Urinary bladder (tissue), 3 donors: ENCODE measurements at regions not wholly inside any gene's neighbourhood (a gene's known extent, or its start where the extent isn't known, plus 50 kb on each side); places are given as distances from the start of the nearest gene placed in this dataset.
"Not testable (repeated sequence)": the region's sequence is repeated elsewhere in the genome, so short reads cannot be mapped to it uniquely, and the experiment has no call there.

ENCODE experiments used
- DNase-seq: peaks from one replicate; pipeline ENCODE4 v3.0.0-alpha.2; 2015; ENCODE audit errors: extremely low spot score
- H3K27ac ChIP-seq: one replicate; pipeline ENCODE4 v1.5.1; 2013; ENCODE audit warnings: low read depth, mild to moderate bottlenecking, moderate library complexity
- H3K36me3 ChIP-seq: one replicate; pipeline ENCODE4 v1.6.1; 2013; ENCODE audit warnings: mild to moderate bottlenecking, moderate library complexity; ENCODE audit not compliant: insufficient read depth
- H3K4me1 ChIP-seq: one replicate; pipeline ENCODE4 v1.6.1; 2013; ENCODE audit warnings: mild to moderate bottlenecking, moderate library complexity; ENCODE audit not compliant: insufficient read depth
- H3K4me3 ChIP-seq: one replicate; pipeline ENCODE4 v1.5.1; 2013; ENCODE audit warnings: low read depth, low read length
- WGBS: extraction: QIAGEN DNeasy Blood & Tissue Kit; methylation state at CpG from one replicate; pipeline ENCODE4 v1.1.7; 2013; 5-methylcytosine and 5-hydroxymethylcytosine counted together
- donor health status: healthy with polysubstance abuse.
- donor health status: healthy.

GRCh38 chr6:166852451-166852975, 103.8 kb downstream of the RNASET2 start:
- 62% methylated on average over 18 of the region's 18 CpGs for WGBS
- no peaks in the 10 kb centered on the region for H3K4me1 ChIP-seq
- no peak overlapping the region for H3K27ac ChIP-seq
- no peak overlapping the region for H3K4me3 ChIP-seq
- no peaks in the 10 kb centered on the region for H3K36me3 ChIP-seq
- no peak for DNase-seq

GRCh38 chr6:166851911-166852310, 104.4 kb downstream of the RNASET2 start:
- 91% methylated on average over 6 of the region's 6 CpGs for WGBS
- DNase-seq = no peak
- no peak overlapping the region for H3K4me3 ChIP-seq

GRCh38 chr6:166851426-166851825, 104.9 kb downstream of the RNASET2 start:
- Histone ChIP-seq H3K27ac (no peak overlapping the region), H3K36me3 (no peaks in the 10 kb centered on the region), H3K4me1 (no peaks in the 10 kb centered on the region), H3K4me3 (no peak overlapping the region)
- WGBS = 93% methylated on average over 11 of the region's 11 CpGs
- DNase-seq = no peak

More at GRCh38 chr6:166851911-166852310, 104.4 kb downstream of the RNASET2 start:
- no peaks in the 10 kb centered on the region for H3K36me3 ChIP-seq
- H3K4me1 ChIP-seq = no peaks in the 10 kb centered on the region
- H3K27ac ChIP-seq = no peak overlapping the region

DNA sequence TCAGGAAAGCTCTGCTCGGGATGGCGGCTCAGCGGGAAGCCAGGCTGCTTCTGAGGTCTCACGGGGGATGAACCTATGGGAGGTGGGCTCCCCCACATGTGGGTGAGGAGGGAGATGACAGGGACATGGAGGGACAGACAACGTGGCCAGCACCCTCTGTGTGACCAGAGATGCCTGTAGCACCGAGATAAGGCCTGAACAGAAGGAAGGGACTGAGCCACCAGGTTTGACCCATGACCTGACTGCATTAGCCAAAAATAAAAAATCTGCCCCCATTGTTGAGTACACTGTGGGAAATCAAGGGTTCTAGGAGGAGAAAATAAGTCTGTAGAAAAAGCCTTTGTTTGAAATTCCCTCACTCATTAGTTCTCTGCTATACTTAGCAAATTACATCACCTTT, 105.7 kb downstream of the RNASET2 start:
- 77% methylated on average over 6 of the region's 6 CpGs for WGBS
- DNase-seq = no peak
- Histone ChIP-seq H3K36me3 (no peaks in the 10 kb centered on the region), H3K27ac (no peak overlapping the region), H3K4me3 (no peak overlapping the region), H3K4me1 (no peaks in the 10 kb centered on the region)

GRCh38 chr6:166849749-166850183, 106.6 kb downstream of the RNASET2 start:
- WGBS = 85% methylated on average over 15 of the region's 15 CpGs
- Histone ChIP-seq H3K4me3 (no peak overlapping the region), H3K36me3 (no peaks in the 10 kb centered on the region), H3K4me1 (no peaks in the 10 kb centered on the region), H3K27ac (no peak overlapping the region)
- no peak for DNase-seq

- H3K27ac ChIP-seq = no peak overlapping the region
- no peak overlapping the region for H3K4me3 ChIP-seq
- no peaks in the 10 kb centered on the region for H3K36me3 ChIP-seq
- no peak for DNase-seq
- no peaks in the 10 kb centered on the region for H3K4me1 ChIP-seq
- WGBS = 88% methylated on average over 20 of the region's 20 CpGs
Observed at GRCh38 chr6:166848979-166849748, 107.2 kb downstream of the RNASET2 start.

DNA sequence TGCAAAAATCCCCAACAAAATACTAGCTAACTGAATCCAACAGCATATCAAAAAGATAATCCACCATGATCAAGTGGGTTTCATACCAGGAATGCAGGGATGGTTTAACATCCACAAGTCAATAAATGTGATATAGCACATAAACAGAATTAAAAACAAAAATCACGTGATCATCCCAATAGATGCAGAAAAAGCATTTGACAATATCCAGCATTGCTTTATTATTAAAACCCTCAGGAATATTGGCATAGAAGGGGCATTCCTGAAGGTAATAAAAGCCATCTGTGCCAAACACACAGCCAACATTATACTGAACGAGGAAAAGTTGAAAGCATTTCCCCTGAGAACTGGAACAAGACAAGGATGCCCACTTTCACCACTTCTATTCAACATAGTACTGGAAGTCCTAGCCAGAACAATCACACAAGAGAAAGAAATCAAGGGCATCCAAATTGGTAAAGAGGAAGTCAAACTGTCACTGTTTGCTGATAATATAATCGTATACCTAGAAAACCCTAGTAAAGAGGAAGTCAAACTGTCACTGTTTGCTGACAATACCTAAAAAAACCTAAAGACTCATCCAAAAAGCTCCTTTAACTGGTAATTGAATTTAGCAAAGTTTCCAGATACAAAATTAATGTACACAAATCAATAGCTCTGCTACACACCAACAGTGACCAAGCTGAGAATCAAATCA, 109.8 kb downstream of the RNASET2 start:
- not testable (repeated sequence) for H3K36me3 ChIP-seq, H3K4me3 ChIP-seq
- WGBS = 43% methylated on average over 3 of the region's 3 CpGs

DNA sequence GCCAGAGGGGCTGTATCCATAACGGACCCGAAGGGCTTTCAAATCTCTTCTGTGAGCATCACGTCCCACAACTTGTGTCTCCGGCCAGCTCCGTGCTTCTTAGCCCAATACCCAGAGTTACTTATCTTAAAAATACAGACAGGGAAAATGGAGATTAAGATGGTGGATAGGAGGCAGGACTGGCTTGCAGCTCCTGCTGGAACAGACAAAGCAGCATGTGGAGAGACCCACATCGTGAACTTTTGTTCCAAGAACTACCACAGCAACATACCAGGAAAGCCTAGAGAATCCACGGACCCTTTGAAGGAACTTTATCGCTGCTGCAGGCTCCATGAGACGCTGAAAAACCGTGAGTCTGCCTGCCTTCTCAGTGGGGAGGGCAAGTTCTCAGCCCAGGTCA, 113.7 kb downstream of the RNASET2 start:
- 93% methylated on average over 10 of the region's 10 CpGs for WGBS
- H3K4me1 ChIP-seq = no peaks in the 10 kb centered on the region
- H3K36me3 ChIP-seq = no peaks in the 10 kb centered on the region
- no peak overlapping the region for H3K4me3 ChIP-seq
- DNase-seq = no peak
- no peak overlapping the region for H3K27ac ChIP-seq

More for the DNA sequence above, 109.8 kb downstream of the RNASET2 start:
- H3K27ac ChIP-seq, H3K4me1 ChIP-seq, DNase-seq: not testable (repeated sequence)

GRCh38 chr6:166841216-166841615, 115.1 kb downstream of the RNASET2 start:
- no peaks in the 10 kb centered on the region for H3K4me1 ChIP-seq
- H3K27ac ChIP-seq = no peak overlapping the region
- H3K4me3 ChIP-seq = no peak overlapping the region
- H3K36me3 ChIP-seq = no peaks in the 10 kb centered on the region
- DNase-seq = no peak
- WGBS = 93% methylated on average over 7 of the region's 7 CpGs

DNA sequence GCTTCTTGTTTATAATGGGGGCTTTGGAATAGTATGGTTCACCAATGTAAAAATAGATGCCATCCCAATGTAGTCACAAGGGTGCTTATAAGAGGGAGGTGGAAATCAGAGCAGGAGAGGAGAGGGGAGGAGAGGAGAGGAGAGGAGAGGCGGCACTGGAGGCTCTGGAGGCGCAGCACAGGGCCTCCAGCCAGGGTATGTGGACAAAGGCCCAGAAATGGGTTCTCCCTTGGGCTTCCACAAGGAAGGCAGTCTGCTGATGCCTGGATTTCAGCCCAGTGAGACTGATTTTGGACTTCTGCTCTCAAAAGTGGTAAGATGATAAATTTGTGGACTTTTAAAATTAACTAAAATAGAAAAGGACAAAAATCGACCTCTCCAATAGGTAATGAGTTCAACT, 116.8 kb downstream of the RNASET2 start:
- Histone ChIP-seq H3K36me3 (no peaks in the 10 kb centered on the region), H3K4me3 (no peak overlapping the region), H3K27ac (no peak overlapping the region), H3K4me1 (no peaks in the 10 kb centered on the region)
- DNase-seq = no peak
- WGBS = 66% methylated on average over 3 of the region's 3 CpGs

DNA sequence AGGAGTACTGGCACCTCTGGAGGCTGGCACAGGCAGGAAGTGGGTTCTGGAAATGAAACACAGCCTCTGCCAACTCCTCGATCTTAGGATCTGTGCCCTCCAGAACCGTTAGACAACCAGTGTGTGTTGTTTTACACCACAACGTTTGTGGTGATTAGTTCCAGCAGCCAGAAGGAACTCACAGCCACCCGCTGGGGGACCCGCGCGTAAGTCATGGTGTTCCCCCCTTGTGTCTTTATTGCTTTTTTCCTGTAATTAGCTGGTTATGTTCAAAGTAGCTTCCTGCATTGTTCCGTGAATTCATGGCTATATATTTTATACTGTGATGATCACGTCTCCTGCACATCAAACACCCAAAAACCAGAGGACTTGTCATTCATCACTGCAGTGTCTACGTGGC, 117.4 kb downstream of the RNASET2 start:
- Histone ChIP-seq H3K4me3 (no peak overlapping the region), H3K27ac (no peak overlapping the region), H3K4me1 (no peaks in the 10 kb centered on the region), H3K36me3 (no peaks in the 10 kb centered on the region)
- DNase-seq = no peak
- 85% methylated on average over 10 of the region's 10 CpGs for WGBS

DNA sequence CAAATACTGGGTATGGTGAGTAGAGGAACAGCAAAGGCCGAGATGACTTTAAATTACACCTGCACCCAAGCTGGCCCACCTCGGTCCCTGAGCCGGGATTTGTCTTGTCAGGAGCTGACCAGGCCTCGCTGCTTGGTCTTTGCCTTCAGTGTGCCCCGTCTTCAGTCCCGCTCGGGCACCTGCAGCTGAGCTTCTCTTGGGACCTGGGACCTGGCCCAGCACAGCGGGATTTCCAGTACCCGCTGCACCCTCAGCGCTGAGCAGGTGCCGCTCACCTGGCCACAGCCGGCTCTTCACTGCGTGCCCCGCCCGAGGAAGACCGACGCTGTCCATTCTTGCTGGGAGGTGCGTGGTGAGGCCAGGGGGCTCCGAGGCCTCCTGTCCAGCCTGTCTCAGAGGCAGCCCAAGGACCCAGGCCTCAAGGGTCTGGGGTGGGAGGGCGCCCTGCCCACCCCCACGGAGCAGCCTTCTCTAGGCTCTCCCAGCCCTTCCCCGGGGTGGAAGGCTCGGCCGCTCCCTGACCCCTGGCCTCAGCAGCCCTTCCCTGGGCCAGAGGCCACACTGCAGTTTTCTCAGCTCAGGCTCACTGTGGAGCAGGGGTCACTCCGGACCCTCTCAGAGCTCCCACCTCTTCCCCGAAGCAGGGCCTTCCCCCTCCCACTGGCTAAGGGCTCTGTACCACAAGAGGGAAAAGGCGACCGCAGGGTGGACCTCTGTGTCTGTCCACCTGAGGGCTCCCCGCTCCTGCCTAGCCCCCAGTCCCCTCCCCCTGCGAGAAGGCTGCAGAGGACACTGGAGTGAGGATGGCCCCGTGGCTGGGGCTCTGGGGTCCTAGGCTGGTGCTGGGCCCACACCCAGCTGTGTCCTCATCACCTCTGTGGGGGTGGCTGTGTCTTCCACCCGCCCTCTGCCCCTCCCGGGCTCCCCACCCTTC, 119.3 kb downstream of the RNASET2 start:
- Histone ChIP-seq H3K4me3 (no peak overlapping the region), H3K36me3 (no peaks in the 10 kb centered on the region), H3K4me1 (no peaks in the 10 kb centered on the region), H3K27ac (no peak overlapping the region)
- 89% methylated on average over 33 of the region's 33 CpGs for WGBS
- no peak for DNase-seq

DNA sequence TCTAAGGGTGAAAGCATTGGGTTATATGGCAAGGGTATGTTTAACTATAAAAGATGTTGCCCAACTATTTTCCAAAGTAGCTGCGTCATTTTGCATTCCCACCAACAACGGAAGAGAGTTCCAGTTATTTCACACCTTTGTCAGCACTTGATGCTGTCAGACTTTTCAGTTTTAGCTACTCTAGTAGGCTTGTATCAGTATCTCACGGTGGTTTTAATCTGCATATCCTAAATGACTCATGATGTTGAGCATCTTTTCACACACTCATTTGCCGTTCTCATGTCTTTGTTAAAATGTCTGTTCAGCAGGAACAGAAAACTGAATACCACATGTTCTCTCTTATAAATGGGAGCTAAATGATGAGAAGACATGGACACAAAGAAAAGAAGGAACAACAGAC, 122.3 kb downstream of the RNASET2 start:
- DNase-seq = no peak
- WGBS = 87% methylated on average over 4 of the region's 4 CpGs
- H3K4me1 ChIP-seq = no peaks in the 10 kb centered on the region
- no peak overlapping the region for H3K27ac ChIP-seq
- no peaks in the 10 kb centered on the region for H3K36me3 ChIP-seq
- no peak overlapping the region for H3K4me3 ChIP-seq
